Liver (tissue), 8 donors: ENCODE measurements at regions not wholly inside any gene's neighbourhood (a gene's known extent, or its start where the extent isn't known, plus 50 kb on each side); places are given as distances from the start of the nearest gene placed in this dataset.

Experiments used
- DNase-seq: peaks from one replicate; pipeline ENCODE4 v3.0.0-alpha.2; 2017; ENCODE audit warnings: low spot score
- H3K27ac ChIP-seq, 2 donors: one replicate each; pipeline ENCODE4 v1.7.0; 2013; ENCODE audit warnings: inconsistent platforms in 2 of 2, low read length in 2 of 2, control low read depth in 1 of 2, low read depth in 1 of 2, mild to moderate bottlenecking in 1 of 2
- H3K27me3 ChIP-seq, 4 donors: one replicate each; pipeline versions ENCODE4 v1.6.1 to v1.7.0; 2013; ENCODE audit warnings: low read length in 3 of 4, inconsistent platforms in 1 of 4, mild to moderate bottlenecking in 1 of 4, moderate library complexity in 1 of 4; ENCODE audit not compliant: control insufficient read depth in 4 of 4, insufficient read depth in 4 of 4
- H3K36me3 ChIP-seq, 4 donors: one replicate each; pipeline versions ENCODE4 v1.6.1 to v1.7.0; 2013; ENCODE audit warnings: low read length in 3 of 4, mild to moderate bottlenecking in 3 of 4, low read depth in 1 of 4, moderate library complexity in 1 of 4; ENCODE audit not compliant: control insufficient read depth in 4 of 4, insufficient read depth in 3 of 4
- H3K4me1 ChIP-seq, 4 donors: one replicate each; pipeline versions ENCODE4 v1.6.1 to v1.7.0; 2013; ENCODE audit warnings: low read length in 3 of 4, mild to moderate bottlenecking in 3 of 4, moderate library complexity in 1 of 4; ENCODE audit not compliant: control insufficient read depth in 4 of 4, insufficient read depth in 4 of 4
- H3K4me3 ChIP-seq, 3 donors: one replicate each; pipeline versions ENCODE4 v1.6.1 to v1.7.0; 2013; ENCODE audit warnings: low read length in 3 of 3, control low read depth in 1 of 3, low read depth in 1 of 3, mild to moderate bottlenecking in 1 of 3
- H3K9ac ChIP-seq, 2 donors: one replicate each; pipeline ENCODE4 v1.7.0; 2013; ENCODE audit warnings: low read length in 2 of 2, mild to moderate bottlenecking in 2 of 2, moderate library complexity in 2 of 2, control low read depth in 1 of 2, low read depth in 1 of 2
- H3K9me3 ChIP-seq, 4 donors: one replicate each; pipeline versions ENCODE4 v1.6.1 to v1.7.0; 2013; ENCODE audit warnings: low read length in 3 of 4; ENCODE audit not compliant: control insufficient read depth in 4 of 4
- ATF3 ChIP-seq: IDR thresholded peaks from 2 replicates; pipeline ENCODE4 v1.6.1; 2016; ENCODE audit warnings: antibody characterized with exemption
- CTCF ChIP-seq: fragments of 150-350 bp; IDR thresholded peaks from 2 replicates; pipeline ENCODE4 v1.5.1; 2017; ENCODE audit warnings: improper control_type of control experiment, low read depth, low read length; ENCODE audit not compliant: missing input control
- EGR1 ChIP-seq, 2 donors: IDR thresholded peaks; 2 replicates each; pipeline ENCODE4 v1.6.1; 2016 to 2018; ENCODE audit warnings: antibody characterized with exemption in 2 of 2, low read depth in 2 of 2
- FOXA1 ChIP-seq: IDR thresholded peaks from 2 replicates; pipeline ENCODE4 v1.6.1; 2016; ENCODE audit warnings: antibody characterized with exemption
- FOXA2 ChIP-seq: IDR thresholded peaks from 2 replicates; pipeline ENCODE4 v1.6.1; 2016; ENCODE audit warnings: antibody characterized with exemption
- GABPA ChIP-seq, 2 donors: IDR thresholded peaks in 1 of 2; conservative IDR thresholded peaks in 1 of 2; 2 replicates each; pipeline ENCODE4 v1.6.1; 2016; ENCODE audit warnings: antibody characterized with exemption in 2 of 2, mild to moderate bottlenecking in 1 of 2, moderate library complexity in 1 of 2
- HNF4A ChIP-seq, 2 donors: conservative IDR thresholded peaks; 2 replicates each; pipeline ENCODE4 v1.6.1; 2016; ENCODE audit warnings: antibody characterized with exemption in 2 of 2, mild to moderate bottlenecking in 2 of 2
- HNF4G ChIP-seq: IDR thresholded peaks from 2 replicates; pipeline ENCODE4 v1.6.1; 2016; ENCODE audit warnings: antibody characterized with exemption
- JUND ChIP-seq, 2 donors: IDR thresholded peaks; 2 replicates each; pipeline ENCODE4 v1.6.1; 2016; ENCODE audit warnings: antibody characterized with exemption in 2 of 2
- MAX ChIP-seq: IDR thresholded peaks from 2 replicates; pipeline ENCODE4 v1.6.1; 2016; ENCODE audit warnings: antibody characterized with exemption
- NR2F2 ChIP-seq: IDR thresholded peaks from 2 replicates; pipeline ENCODE4 v1.6.1; 2016; ENCODE audit warnings: antibody characterized with exemption
- RAD21 ChIP-seq, 2 donors: IDR thresholded peaks; 2 replicates each; pipeline ENCODE4 v1.6.1; 2016; ENCODE audit warnings: antibody characterized with exemption in 2 of 2, mild to moderate bottlenecking in 2 of 2
- REST ChIP-seq: IDR thresholded peaks from 2 replicates; pipeline ENCODE4 v1.6.1; 2016; ENCODE audit warnings: antibody characterized with exemption, mild to moderate bottlenecking
- RXRA ChIP-seq, 2 donors: IDR thresholded peaks; 2 replicates each; pipeline ENCODE4 v1.6.1; 2017 to 2018; ENCODE audit warnings: antibody characterized with exemption in 2 of 2, mild to moderate bottlenecking in 1 of 2
- SP1 ChIP-seq: IDR thresholded peaks from 2 replicates; pipeline ENCODE4 v1.6.1; 2018; ENCODE audit warnings: antibody characterized with exemption, mild to moderate bottlenecking
- TAF1 ChIP-seq: conservative IDR thresholded peaks from 2 replicates; pipeline ENCODE4 v1.6.1; 2016; ENCODE audit warnings: antibody characterized with exemption, mild to moderate bottlenecking
- YY1 ChIP-seq: IDR thresholded peaks from 2 replicates; pipeline ENCODE4 v1.6.1; 2016; ENCODE audit warnings: antibody characterized with exemption, mild to moderate bottlenecking
- ZBTB33 ChIP-seq: IDR thresholded peaks from 2 replicates; pipeline ENCODE4 v1.6.1; 2016; ENCODE audit warnings: antibody characterized with exemption
- WGBS: extraction: QIAGEN DNeasy Blood & Tissue Kit; methylation state at CpG from one replicate; pipeline ENCODE4 v1.1.7; 2013; 5-methylcytosine and 5-hydroxymethylcytosine counted together
- donor health status: healthy.
- donor health status: healthy.
- donor health status: healthy.
- donor health status: healthy.
- donor health status: healthy.

GRCh38 chr10:56255298-56255697 is 105.8 kb downstream of the ZWINT start:
- Histone ChIP-seq H3K36me3 (no peaks in the 10 kb centered on the region), H3K27ac (no peak overlapping the region), H3K9me3 (no peaks in the 10 kb centered on the region), H3K4me1 (no peaks in the 10 kb centered on the region), H3K9ac (no peak overlapping the region), H3K27me3 (no peaks in the 10 kb centered on the region), H3K4me3 (no peak overlapping the region)
- WGBS, result 74% methylated on average over 8 of the region's 8 CpGs
- no peak for DNase-seq
- TF ChIP-seq RAD21 (IDR thresholded peaks at IDR 0.05) (no peak), CTCF (no peak), HNF4G (no peak)

GRCh38 chr10:56240471-56240870 is 120.6 kb downstream of the ZWINT start:
- peaks cover 0 to 1% (median 0%) of the 10 kb centered on the region in 4 donors for H3K4me1 ChIP-seq
- no peaks in the 10 kb centered on the region for H3K9me3 ChIP-seq
- H3K27ac ChIP-seq, result no peak overlapping the region
- WGBS, result 68% methylated on average over 5 of the region's 5 CpGs
- no peak for TF ChIP-seq RXRA (IDR thresholded peaks at IDR 0.05)
- no peak for TF ChIP-seq HNF4G
- TF ChIP-seq CTCF, result no peak
- no peak for TF ChIP-seq ZBTB33
- no peak for TF ChIP-seq YY1
- TF ChIP-seq REST, result no peak
- no peak for TF ChIP-seq JUND (IDR thresholded peaks at IDR 0.05)
- TF ChIP-seq NR2F2, result no peak
- no peak for TF ChIP-seq ATF3
- no peak for TF ChIP-seq TAF1
- TF ChIP-seq RAD21 (IDR thresholded peaks at IDR 0.05), result no peak
- no peak for TF ChIP-seq MAX
- no peak for TF ChIP-seq GABPA (IDR thresholded peaks at IDR 0.05 in 1 of 2, conservative IDR thresholded peaks at IDR 0.05 in 1 of 2)
- TF ChIP-seq FOXA1, result no peak
- no peak for TF ChIP-seq FOXA2
- no peak for TF ChIP-seq EGR1 (IDR thresholded peaks at IDR 0.05; ENCODE audit: low read depth in 2 of 2)
- TF ChIP-seq HNF4A (conservative IDR thresholded peaks at IDR 0.05), result no peak
- no peak for TF ChIP-seq SP1
- H3K4me3 ChIP-seq, result no peak overlapping the region
- H3K27me3 ChIP-seq, result no peaks in the 10 kb centered on the region
- DNase-seq, result no peak
- H3K36me3 ChIP-seq, result no peaks in the 10 kb centered on the region
- no peak overlapping the region for H3K9ac ChIP-seq
